ENCODE measurements at regions not wholly inside any gene's neighbourhood (a gene's known extent, or its start where the extent isn't known, plus 50 kb on each side); places are given as distances from the start of the nearest gene placed in this dataset.

DNA sequence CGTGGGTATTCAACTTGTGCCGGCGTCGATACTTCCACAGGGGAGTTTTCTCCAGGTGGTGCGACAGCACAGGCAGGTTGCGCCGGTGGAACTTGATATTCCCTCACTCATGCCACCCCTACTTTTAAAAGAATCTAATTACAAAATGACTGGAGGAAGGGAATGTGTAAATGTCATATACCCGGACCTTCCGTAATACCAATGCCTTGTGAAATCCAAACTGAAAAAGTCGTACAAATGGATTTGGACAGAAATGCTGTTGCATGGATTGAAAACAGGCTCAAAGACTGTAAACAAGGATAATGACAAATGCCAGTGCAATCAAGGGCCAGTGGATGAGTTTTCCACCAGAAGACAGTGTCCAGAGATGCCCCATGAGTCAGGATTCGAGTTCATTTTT lies 235.3 kb upstream of the USP25 start:
- DNase-seq (ENCODE audit: low read depth in 2 of 2): no peak
- no peak for TF ChIP-seq CTCF (IDR thresholded peaks at IDR 0.05; ENCODE audit: low read depth, low read length)
- no peak overlapping the region for H3K4me3 ChIP-seq (replicated peaks in 1 of 2; ENCODE audit: low read depth in 2 of 2, low read length in 2 of 2)

- DNase-seq (ENCODE audit: low read depth in 2 of 2): peak; percentile 32 to 71
- no peak for TF ChIP-seq CTCF (IDR thresholded peaks at IDR 0.05; ENCODE audit: low read depth, low read length)
- no peak overlapping the region for H3K4me3 ChIP-seq (replicated peaks in 1 of 2; ENCODE audit: low read depth in 2 of 2, low read length in 2 of 2)
Observed at GRCh38 chr21:15495965-15496364, 233.8 kb upstream of the USP25 start.

DNA sequence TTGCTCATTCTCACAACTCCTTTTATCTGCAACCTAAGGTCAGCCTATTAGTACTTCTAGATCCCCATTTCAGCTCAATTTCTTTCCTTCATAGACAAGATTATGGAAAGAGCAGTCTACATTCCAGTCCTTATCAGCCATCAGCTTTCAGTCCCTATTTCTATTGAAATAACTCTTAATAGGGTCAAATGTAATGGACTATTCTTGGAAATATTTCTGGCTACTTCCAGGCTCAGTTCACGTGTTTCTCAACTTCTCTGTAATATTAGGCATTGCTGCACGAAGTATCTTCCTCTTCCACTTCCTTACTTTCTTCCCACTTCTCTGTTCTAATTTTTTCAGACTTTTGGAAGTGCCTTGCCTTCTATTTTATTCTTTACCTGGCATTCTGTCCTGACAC lies 232.9 kb upstream of the USP25 start:
- DNase-seq (ENCODE audit: low read depth in 2 of 2): no peak
- no peak overlapping the region for H3K4me3 ChIP-seq (replicated peaks in 1 of 2; ENCODE audit: low read depth in 2 of 2, low read length in 2 of 2)
- TF ChIP-seq CTCF (IDR thresholded peaks at IDR 0.05; ENCODE audit: low read depth, low read length): no peak

DNA sequence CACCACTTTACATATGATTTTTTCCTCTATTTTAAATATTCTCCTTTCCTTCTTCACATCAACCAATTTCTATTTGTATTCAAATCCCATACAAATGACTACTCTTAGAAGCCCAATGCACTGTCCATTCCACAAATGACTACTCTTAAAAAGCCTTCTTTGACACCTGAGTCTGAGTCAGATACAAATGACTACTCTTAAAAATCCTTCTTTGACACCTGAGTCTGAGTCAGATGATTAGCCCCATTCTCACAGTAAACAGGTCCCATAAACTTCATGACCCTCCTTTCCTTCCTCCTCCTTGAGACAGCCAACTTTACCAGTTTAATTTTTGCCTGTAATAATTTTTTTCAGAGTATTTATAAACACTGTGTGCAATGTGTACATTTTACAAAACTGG lies 231.3 kb upstream of the USP25 start:
- H3K4me3 ChIP-seq (replicated peaks in 1 of 2; ENCODE audit: low read depth in 2 of 2, low read length in 2 of 2): no peak overlapping the region
- DNase-seq (ENCODE audit: low read depth in 2 of 2): no peak
- no peak for TF ChIP-seq CTCF (IDR thresholded peaks at IDR 0.05; ENCODE audit: low read depth, low read length)

DNA sequence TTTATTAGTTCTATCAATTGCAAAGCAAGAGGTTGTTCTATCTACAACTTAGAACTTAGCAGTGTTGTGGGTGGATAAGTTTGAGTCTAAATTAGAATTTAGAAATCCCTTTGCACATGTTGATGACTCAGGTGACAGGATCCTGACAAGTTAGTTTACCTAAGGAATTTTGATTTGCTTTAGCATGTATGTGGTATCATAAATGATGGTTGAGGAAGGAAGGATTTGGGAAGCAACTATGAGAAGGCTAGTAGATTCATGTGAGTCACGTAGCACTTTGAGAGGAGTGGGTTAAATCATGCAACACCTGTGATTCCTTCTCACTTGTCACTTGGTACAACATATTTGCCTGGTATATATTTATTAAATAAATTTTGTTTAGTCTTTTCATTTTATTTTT lies 223.7 kb upstream of the USP25 start:
- DNase-seq (ENCODE audit: low read depth in 2 of 2): no peak

DNA sequence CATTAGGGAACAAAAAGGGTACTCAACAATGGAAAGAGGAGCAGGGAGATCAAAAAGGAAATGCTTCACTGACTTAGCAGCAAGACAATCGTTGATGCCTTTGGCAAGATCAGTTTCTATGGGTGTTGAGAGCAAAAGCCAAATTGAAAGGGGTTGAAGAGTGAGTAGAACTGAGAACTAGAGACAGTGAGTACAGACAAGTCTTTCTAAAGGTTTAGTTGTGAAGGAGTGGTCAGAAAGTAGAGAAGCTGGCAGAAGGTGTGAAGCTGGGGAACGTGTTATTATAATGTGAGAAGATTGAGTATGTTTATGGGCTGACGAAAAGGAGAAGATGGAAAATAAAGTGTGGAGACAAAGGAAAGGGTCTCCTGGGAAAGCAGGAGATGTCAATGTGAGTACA lies 221.2 kb upstream of the USP25 start:
- no peak for TF ChIP-seq CTCF (IDR thresholded peaks at IDR 0.05; ENCODE audit: low read depth, low read length)
- no peak for DNase-seq (ENCODE audit: low read depth in 2 of 2)
- H3K4me3 ChIP-seq (replicated peaks in 1 of 2; ENCODE audit: low read depth in 2 of 2, low read length in 2 of 2): no peak overlapping the region

More for the DNA sequence above, 223.7 kb upstream of the USP25 start:
- no peak for TF ChIP-seq CTCF (IDR thresholded peaks at IDR 0.05; ENCODE audit: low read depth, low read length)
- H3K4me3 ChIP-seq (replicated peaks in 1 of 2; ENCODE audit: low read depth in 2 of 2, low read length in 2 of 2): no peak overlapping the region

Measured in cardiac fibroblast (primary cell).